ENCODE measurements at regions not wholly inside any gene's neighbourhood (a gene's known extent, or its start where the extent isn't known, plus 50 kb on each side); places are given as distances from the start of the nearest gene placed in this dataset.

DNA sequence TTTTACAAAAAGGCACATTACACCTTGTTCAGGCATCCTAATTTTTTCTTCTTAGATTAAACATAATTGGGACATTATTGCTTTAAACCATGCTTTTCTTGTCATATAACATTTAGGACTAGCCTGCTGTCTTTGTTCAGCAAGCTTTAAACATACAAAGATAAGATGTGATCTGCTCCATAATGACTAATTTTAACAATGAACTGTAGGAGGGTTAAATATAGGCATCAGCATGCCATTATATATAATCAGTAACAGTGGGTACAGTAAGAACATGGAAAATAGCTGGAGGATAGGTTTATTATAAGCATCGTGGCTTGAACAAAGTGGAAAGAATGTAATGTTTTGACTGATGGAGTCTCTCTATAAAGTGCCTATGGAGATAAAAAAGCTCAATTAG is 661.7 kb downstream of the SLITRK6 start:
- no peak for TF ChIP-seq EZH2 (IDR thresholded peaks at IDR 0.05; ENCODE audit: borderline replicate concordance, insufficient read depth, low read depth, low read length, poor library complexity, severe bottlenecking)
- TF ChIP-seq, protein P1, sequence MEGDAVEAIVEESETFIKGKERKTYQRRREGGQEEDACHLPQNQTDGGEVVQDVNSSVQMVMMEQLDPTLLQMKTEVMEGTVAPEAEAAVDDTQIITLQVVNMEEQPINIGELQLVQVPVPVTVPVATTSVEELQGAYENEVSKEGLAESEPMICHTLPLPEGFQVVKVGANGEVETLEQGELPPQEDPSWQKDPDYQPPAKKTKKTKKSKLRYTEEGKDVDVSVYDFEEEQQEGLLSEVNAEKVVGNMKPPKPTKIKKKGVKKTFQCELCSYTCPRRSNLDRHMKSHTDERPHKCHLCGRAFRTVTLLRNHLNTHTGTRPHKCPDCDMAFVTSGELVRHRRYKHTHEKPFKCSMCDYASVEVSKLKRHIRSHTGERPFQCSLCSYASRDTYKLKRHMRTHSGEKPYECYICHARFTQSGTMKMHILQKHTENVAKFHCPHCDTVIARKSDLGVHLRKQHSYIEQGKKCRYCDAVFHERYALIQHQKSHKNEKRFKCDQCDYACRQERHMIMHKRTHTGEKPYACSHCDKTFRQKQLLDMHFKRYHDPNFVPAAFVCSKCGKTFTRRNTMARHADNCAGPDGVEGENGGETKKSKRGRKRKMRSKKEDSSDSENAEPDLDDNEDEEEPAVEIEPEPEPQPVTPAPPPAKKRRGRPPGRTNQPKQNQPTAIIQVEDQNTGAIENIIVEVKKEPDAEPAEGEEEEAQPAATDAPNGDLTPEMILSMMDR (IDR thresholded peaks at IDR 0.05): no peak

Measured in B cell (primary cell).